ENCODE measurements at regions not wholly inside any gene's neighbourhood (a gene's known extent, or its start where the extent isn't known, plus 50 kb on each side); places are given as distances from the start of the nearest gene placed in this dataset.

DNA sequence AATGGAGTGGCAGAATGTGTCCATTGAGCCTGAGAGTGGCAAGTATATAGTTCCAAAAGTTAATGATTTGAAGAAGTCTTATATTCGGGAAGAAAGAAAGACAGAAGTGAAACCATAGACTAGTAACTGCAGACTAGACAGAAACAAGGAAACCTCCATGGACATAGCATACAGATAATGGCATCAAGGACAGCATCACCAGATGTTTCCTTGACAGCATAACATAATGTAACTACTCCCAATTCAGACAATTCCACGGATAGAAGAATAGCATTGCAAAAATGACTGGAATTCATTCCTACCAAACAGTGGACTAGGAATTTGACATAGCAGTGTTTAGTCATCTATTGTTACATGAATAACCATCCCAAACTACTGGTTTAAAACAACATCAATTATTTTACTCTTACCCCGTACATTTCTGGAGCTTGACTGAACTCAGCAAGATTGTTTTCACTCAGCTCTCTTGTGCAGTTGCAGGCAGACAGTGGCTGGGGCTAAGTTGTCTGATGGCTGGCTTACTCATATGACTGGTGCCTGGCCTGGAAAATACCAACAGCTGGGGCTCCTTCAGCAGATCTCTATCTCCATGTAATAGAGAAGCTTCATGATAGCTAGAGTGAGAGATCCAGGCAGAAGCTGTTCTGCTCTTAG is 109.7 kb upstream of the GADL1 start:
- no peak for DNase-seq

DNA sequence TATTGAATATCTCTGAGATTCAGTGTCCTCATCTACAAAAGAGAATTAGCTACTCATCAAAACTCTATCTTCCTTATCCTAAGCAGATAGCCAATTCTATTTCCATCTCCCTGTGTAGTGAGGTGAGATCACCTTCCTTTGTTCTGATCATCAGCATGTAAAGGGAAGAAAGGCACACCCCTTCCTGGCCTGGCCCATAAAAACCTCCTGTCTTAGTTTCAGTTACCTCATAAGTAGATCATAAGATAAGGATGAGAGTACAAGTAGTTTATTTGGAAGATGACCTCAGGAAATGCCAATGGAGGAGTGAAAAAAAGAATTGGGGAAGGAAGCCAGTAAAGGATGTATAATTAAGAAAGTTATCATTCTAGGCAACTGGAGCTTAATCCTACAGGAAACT is 114.5 kb upstream of the GADL1 start:
- no peak for DNase-seq

DNA sequence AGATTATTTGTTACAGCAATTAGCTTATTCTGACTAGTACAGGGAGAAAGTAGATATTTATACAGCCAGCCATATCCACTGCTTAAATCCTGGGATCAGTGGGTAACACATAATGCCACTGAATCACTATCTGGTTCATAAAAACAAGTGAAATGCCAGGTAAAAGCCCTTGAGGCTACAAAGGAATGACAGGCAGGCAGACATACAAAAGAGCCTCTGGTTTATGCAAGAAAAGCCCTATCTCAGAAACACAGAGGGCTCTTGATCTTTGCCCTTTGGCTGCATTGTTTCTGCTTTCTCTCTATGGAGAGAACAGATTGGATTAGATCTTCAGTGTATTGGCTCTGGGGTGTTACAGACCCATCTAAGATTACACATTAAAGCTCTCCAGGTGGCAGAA is 115.4 kb upstream of the GADL1 start:
- DNase-seq, result no peak

DNA sequence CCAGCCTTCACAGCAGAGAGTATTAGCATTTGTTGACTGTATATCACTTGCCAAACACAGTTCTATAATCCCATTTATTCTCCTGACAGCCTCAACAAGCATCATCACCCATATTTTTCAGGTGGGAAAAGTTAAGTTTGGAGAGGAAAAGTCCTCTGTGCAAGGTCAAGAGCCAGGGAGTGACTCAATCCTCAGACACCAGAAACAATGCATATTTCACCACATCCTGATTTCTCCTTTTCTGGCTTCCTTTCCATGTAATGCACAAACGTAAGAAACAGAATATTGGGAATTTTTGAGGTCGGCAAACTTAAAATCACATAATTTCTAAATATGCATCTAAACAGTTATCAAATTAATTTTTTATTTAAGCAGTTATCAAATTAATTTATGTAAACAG is 116.0 kb upstream of the GADL1 start:
- no peak for DNase-seq

DNA sequence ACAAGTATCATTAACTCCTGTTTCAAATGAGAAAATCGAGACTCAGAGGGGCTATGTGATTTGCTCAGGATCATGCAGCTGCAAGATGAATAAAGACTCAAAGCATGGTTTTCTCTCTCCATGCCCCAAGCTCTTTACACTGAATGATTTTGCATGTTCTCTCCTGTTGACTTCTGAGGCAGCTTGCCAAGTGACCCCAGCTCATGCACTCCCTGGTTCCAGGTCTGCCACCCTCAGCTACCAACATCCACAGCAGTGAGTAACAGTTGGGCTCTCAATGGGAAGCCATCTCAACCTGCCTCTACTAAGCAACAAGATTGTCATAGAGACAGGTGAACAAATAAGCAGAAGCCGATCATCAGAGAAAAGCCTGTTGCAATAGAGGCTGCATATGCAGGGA is 116.9 kb upstream of the GADL1 start:
- no peak for DNase-seq

DNA sequence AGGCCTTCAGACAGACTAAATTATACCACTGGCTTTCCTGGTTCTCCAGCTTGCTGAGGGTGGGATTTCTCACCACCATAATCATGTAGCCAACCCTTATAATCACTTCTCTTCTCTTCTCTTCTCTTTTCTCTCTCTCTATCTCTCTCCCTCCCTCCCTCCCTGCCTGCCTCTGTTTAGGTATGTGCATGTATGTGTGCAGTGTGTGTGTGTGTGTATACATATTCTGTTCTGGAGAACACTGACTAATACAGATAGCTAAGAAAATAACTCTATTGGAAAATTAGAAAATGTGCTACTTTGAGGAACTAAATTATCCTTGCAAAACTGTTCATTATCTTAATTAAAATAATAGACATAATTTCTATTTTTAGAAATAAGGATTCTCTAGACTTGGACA is 118.6 kb upstream of the GADL1 start:
- no peak for DNase-seq

DNA sequence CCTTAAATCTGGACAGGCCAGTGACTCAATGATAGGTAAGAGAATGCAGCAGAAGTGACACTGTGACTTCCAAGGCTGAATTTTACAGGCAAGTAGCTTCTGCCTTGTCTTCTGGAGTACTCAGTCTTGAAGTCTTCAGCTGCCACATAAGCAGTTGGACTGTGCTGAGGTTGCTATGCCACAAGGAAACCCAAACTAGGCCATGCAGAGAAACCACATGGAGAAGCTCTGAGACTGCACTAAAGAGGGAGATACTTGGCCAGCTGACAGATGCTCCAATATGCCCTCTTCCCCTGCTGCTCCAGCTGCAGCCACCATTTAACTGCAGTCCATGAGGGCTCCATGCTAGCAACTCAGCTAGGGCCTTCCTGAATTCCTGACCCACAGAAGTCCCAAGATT is 119.4 kb upstream of the GADL1 start:
- DNase-seq, result no peak

DNA sequence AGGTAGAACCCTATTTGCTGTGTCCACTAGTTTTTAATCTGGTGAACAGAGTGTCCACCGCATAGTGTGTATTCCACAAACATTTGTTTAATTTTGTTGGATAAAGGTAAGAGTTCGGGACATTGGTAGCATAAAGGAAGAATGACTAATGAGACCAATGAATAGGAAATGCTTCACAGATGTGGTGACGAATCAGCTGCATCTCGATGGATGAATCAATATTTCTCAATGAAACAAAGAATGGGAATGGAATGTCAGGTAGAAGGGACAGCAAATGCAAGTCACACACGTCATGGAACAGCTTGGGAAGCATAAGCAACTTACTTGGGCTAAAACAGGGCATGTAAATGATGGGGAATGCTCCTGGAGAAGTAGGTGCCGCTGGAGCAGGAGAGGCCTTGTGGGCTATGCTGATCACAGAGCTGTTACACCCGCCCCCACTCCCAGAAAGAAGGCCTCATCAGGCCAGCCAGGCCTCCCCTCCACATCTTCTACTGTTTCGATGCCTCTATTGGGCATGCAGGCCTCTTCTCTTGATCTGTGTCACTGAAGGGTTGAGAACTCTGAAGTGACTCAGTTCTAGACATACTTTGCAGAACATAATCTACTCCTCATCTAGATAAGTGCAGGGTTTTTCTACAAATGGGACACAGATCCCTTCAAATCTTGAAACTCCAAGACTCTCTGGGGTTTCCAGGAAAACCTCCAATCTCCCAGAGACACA is 120.0 kb upstream of the GADL1 start:
- no peak for DNase-seq

DNA sequence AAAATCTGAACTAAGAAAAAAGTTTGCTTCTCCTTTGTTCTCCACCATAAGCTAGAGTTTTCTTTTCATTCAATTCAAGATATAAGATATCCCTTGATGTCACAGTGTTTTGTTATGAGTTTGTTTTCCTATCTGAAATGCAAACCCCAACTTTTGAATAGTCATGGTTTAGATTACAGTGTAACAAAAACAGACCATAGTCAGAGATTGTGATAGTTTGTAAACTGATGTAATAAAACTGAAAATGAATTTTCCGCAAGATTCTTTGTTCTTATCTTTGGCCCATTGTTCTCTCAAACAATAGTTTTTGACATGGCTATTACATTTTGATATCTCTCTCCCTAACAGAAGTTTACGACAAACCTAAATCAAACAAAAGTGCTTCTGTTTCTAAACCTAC is 121.7 kb upstream of the GADL1 start:
- DNase-seq, result no peak

DNA sequence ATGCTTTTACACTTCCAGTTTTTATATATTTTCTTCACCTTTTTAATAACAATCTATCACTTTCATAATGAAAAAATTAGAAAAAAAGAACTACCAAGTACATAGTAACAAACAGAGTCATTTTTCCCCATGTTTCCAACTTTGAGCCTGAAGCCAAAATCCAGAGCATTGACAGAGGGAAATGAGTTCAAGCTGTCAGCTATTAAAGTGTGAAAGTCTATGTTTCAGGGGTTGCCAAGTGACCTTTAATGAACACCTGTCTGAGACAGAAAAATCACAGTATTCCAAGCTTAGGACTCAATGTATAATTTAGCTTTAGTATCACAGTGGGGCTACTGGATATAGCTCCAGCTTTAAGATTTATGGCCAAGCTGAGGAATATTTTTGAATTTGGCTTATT is 128.3 kb upstream of the GADL1 start:
- no peak for DNase-seq

DNA sequence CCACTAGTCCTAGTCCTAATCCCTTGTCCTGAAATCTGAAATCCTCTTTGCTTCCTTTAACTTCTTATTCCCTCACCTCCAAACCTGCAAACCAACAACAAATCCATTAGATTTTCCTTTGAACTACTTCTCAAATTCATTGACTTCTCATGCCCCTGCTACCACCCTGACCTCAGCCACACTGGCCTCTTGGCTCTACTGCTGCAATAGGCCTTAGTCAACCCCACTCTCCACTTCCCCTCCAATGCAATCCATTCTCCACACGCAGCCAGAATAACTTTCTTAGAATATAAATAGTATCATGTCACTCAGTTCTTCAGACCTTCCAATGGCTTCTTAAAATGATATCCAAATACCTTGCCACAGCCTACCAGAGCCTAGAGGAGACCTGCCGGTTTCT is 131.1 kb upstream of the GADL1 start:
- no peak for DNase-seq

DNA sequence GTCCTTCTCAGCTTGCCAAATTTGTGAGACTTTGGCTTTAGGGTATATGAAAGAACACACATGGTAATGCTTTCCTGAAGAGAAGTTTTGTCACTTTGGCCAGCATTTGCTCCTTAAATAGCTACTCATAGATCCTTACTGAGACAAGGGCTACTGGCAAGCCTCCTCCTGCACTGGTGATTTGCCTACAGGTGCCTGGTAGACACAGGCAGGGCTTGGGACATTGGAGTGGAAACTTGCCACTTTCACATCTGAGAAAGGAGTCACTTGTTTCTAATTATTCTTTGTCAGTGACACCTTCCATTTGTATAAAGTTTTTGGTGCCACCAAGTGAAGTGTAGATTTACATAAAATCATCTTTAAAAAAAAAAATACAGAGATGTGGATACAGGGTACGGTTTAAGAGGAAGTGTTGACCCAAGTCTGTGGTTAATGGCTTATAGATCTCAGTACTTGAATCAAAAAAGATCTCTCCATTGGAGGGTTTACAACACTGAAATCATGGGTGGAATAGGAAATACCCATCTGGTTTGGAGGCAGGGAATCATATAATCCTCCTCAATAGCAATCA is 132.8 kb upstream of the GADL1 start:
- DNase-seq, result no peak

DNA sequence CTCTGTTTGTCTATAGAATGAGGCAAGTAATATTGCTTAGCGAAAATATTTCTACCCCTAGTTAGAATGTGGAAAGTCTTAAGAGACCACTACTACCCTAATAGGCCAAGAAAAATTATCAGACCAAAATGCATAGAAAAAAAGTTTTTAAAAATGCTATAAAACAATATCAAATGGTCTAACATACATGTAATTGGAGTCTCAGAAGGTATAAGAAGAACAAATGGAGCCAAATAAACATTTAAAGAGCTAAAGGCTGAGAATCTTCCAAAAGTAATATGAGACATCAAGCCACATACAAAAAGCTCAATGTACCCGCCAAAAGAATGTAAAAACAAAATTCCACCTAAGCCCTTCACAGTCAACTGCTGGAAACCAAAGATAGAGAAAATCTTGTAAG is 133.5 kb upstream of the GADL1 start:
- DNase-seq, result no peak

DNA sequence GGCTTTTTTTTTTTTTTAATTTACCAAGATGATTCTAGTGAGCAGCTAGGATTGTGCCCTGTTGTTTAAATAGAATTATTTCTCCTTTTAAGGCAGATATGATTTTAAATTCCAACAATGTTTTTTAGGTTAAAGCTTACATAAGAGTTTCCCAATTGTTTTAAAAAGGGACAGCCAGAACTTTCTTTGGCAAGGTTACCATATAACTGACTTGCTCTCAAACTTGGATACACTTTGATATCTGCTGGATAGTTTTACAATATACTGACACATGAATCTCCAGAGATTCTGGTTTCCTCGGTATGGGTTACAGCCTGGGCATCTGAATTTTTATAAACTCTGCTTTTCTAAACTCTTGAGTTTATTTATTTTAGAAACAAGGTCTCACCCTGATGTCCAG is 134.3 kb upstream of the GADL1 start:
- no peak for DNase-seq

DNA sequence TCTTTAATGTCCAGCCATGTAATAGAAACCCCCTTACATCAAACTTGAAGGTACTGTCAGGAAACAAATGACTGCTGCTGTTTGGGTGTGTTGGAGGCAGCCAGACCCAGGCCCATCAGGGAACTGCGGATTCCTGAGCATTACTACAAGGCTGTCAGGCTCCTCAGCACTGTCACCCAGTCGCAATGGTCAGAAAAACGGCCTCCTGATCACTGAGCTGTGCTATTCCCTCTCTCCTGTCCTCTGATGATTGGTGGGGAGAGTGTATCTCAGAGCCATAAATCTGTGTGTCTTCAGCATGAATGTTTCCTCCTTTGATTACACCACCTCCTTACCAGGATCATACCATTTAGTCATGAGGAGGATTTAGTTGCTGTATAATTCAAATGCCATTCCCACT is 135.2 kb upstream of the GADL1 start:
- DNase-seq, result no peak

DNA sequence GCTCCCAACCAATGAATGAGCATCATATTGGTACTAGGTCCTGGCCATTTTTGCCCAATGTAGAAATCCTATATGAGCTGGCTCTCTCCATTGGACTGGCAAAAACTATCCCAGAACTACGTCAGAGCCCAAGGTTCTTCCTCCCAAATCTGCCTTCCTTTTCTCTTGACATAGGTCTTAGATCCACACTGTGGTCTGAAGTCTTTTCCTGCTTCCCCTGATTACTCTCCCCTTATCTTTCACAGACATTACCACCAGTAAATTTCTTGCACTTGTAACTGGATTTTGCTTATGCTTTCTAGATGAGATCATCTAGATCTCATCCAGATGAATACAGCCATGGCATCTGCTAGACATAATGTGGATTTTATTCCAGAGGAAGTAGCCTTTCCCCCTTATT is 141.2 kb upstream of the GADL1 start:
- DNase-seq, result no peak

DNA sequence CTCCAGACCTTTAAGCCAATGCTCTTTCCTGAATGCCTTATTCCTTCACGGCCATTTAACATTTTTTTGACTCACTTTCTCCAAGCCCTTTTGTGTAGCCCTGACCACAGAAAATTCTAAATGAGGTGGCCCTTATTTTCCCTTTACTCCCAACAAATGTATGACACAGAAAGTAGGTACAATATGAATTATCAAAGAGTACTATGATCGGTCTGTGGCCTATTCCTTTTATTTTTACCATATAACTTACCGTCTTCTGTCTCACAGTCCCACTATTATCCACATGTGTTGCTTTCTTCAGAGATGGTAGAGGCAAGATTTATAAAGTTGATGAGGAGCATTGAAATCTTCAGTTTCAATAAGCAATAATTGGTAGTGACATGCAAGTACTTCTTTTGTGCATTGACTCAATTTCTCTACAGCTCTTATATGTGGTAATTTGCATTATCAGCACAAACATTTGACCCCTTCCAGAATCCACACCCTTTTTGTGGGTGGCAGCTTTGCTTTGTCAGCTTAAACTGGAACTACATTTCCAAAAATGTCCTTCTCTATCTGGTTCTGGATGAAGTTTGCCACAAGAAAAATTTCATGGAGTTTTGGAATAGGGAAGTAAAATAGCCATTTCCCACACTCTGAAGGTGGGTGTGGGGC is 143.8 kb upstream of the GADL1 start:
- DNase-seq, result no peak

DNA sequence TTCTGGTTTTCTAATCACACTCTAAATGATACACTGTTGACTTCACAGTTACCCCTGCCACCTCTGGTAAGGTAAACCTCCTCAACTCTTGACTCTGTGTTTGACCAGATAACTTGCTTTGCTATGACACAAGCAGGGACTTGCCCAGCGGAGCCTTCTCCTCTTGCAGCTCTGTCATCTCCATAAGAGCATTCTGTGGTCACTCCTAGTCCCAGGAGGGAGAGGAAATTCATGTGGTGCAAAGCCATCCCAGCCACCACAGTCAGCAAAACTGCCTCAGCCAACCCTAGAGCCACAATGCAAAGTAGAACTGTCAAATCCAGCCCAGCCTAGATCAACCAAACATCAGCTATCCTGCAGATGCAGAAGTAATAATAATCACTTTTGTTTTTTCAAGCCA is 144.7 kb upstream of the GADL1 start:
- no peak for DNase-seq

DNA sequence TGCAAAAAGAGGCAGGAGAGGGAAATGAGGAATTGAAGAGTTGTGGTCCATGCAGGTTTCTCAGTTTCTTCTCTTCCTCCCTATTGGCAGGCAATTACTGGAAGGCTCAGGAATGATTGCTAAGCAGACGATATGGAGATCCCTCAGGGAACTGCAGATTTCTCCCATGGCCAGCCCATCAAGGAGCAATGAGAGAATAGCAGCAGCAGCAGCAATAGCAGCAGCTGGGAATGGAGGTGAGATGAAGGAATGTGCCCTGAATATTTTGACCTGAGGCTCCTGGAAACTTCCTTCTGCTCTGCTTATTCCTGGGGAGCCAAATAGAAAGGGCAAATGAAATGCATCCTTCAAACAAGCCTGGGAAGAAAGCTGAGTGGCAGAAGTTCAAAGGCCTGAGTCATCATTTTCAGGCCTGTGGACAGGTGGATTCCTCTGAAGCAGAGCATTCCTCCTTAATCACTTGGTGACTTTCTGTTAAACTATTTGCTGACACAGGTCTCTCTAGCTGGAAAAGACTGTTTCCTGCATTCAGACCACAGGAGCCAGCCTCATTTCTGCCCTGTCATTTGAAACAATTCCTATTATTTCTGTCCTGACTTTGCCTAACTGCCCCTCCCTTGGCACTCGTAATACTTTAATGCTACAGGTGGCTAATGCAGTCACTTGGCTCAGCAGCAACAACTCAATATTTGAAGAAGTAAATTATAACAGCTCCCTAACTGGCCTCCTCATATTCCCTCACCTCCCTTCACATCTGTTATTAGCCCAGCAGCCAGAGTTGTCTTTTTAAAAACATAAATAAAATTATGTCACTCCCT is 146.9 kb upstream of the GADL1 start:
- no peak for DNase-seq

DNA sequence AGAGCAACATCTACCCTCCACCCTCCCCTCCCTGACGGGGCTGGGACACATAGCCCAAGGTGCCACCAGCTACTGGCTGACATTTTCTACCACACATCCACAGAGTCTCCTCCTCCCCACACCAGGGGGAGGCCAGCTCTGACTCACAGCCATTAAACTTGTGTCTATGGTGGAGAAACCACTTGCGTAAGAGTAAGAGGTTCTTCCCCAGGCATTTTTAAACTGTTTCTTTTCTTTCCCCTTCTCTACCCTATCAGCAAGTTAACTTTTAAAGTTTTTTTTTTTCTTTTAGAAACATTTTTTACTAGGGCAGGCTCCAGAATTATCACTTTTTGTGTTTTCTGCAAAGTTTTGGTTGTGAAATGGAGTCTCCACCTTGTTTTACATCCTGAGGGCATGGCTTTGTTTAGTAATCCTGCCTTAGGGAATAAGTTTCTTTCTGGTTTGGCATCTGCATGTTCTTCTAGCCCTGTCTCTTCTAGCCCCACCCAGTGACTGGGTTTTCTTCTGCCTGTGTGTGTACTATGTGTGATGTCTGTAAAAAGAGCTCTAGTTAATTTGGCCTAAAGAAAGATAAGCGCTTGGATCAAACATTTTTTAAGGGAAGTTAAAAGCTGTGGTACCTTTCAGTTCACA is 148.8 kb upstream of the GADL1 start:
- no peak for DNase-seq

DNA sequence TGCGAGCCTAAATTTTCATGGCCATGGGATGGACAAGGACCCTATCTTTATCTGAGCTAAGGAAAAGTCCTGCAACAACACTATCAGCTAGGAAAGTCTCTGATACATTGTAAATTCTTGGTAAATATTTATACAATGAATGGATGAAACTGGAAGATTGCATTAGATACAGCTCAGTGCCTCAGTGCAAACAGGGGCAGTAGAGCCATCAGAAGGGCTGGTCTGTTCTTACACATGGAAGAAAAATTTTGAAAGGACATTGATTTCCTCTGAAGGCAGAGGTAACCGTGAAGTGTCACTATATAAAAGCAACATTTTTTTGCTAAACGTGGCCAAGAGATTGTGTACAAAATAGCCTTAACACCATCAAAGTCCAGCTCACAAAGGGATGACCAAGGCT is 153.2 kb upstream of the GADL1 start:
- DNase-seq, result no peak

Data from amygdala (tissue), 56 donors.